ENCODE measurements at regions not wholly inside any gene's neighbourhood (a gene's known extent, or its start where the extent isn't known, plus 50 kb on each side); places are given as distances from the start of the nearest gene placed in this dataset.

GRCh38 chr17:79464318-79465010, 146.4 kb downstream of the RBFOX3 start:
- Mint-ChIP-seq H3K4me3 (no peak overlapping the region), H3K27ac (no peak overlapping the region), H3K9me3 (no peaks in the 10 kb centered on the region), H3K36me3 (no peaks in the 10 kb centered on the region), H3K4me1 (no peaks in the 10 kb centered on the region), H3K27me3 (peaks cover 3% of the 10 kb centered on the region)
- no peak for DNase-seq

GRCh38 chr17:79463421-79464317, 147.2 kb downstream of the RBFOX3 start:
- H3K36me3 Mint-ChIP-seq = no peaks in the 10 kb centered on the region
- DNase-seq = no peak
- no peak overlapping the region for H3K4me3 Mint-ChIP-seq
- peaks cover 3% of the 10 kb centered on the region for H3K27me3 Mint-ChIP-seq
- no peak overlapping the region for H3K27ac Mint-ChIP-seq
- no peaks in the 10 kb centered on the region for H3K4me1 Mint-ChIP-seq
- H3K9me3 Mint-ChIP-seq = no peaks in the 10 kb centered on the region

GRCh38 chr17:79461041-79461440, 149.8 kb downstream of the RBFOX3 start:
- no peaks in the 10 kb centered on the region for H3K4me1 Mint-ChIP-seq
- no peaks in the 10 kb centered on the region for H3K9me3 Mint-ChIP-seq
- no peak overlapping the region for H3K27ac Mint-ChIP-seq
- H3K4me3 Mint-ChIP-seq = no peak overlapping the region
- DNase-seq = no peak
- no peaks in the 10 kb centered on the region for H3K36me3 Mint-ChIP-seq
- H3K27me3 Mint-ChIP-seq = peaks cover 3% of the 10 kb centered on the region

DNA sequence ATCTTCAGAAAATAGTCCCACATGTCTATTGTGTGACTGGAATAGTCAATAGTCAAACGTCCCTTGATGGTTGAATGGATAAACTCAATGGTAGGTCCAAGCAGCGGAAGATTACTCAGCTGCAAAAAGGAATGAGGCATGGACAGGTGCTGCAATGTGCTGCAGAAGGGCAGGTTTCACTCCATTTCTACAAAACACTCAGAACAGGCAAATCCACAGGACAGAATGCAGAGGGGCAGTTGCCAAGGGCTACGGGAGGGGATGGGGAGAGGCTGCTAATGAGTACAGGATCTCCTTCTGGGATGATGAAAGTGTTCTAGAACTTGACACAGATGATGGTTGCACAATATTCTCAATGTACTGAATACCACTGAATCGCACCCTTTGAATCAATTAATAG, 151.0 kb downstream of the RBFOX3 start:
- no peak overlapping the region for H3K27ac Mint-ChIP-seq
- H3K9me3 Mint-ChIP-seq = no peaks in the 10 kb centered on the region
- H3K4me1 Mint-ChIP-seq = no peaks in the 10 kb centered on the region
- H3K36me3 Mint-ChIP-seq = no peaks in the 10 kb centered on the region
- no peaks in the 10 kb centered on the region for H3K27me3 Mint-ChIP-seq
- no peak for DNase-seq
- no peak overlapping the region for H3K4me3 Mint-ChIP-seq

DNA sequence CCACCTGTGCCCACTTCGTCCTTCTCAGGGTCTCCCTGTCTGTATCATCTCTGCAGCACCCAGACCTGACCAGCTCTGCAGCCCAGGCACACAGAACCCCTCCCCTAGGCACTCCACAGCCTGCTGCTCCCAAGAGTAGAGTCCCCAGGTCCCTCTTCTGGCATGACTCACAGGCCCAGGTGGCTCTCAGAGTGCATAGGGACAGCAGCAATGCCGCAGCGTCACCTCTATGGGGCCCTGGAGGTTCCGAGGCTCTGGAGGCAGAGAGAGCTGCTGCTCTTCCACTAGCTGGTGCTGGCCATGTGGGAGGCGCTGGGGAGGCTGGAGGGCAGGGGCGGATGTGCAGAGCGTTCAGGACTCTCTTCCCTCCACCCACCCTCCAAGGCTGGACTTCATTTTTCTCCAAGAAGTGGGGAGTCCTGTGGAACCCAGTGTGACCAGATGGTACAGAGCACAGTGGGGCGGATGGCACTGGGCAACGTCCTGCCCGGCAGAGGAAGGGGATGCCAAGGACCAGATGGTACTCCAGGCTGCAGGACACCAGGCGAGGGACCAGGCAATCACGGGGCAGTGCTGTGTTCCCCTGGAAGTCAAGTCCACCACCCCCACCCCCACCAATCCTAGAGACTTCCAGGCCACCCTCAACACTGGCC, 151.7 kb downstream of the RBFOX3 start:
- Mint-ChIP-seq H3K4me1 (no peaks in the 10 kb centered on the region), H3K27ac (no peak overlapping the region), H3K4me3 (no peak overlapping the region), H3K27me3 (no peaks in the 10 kb centered on the region), H3K9me3 (no peaks in the 10 kb centered on the region), H3K36me3 (no peaks in the 10 kb centered on the region)
- no peak for DNase-seq

GRCh38 chr17:79458356-79458755, 152.5 kb downstream of the RBFOX3 start:
- Mint-ChIP-seq H3K4me3 (no peak overlapping the region), H3K27me3 (no peaks in the 10 kb centered on the region), H3K4me1 (no peaks in the 10 kb centered on the region), H3K27ac (no peak overlapping the region), H3K9me3 (no peaks in the 10 kb centered on the region), H3K36me3 (no peaks in the 10 kb centered on the region)
- DNase-seq = no peak

DNA sequence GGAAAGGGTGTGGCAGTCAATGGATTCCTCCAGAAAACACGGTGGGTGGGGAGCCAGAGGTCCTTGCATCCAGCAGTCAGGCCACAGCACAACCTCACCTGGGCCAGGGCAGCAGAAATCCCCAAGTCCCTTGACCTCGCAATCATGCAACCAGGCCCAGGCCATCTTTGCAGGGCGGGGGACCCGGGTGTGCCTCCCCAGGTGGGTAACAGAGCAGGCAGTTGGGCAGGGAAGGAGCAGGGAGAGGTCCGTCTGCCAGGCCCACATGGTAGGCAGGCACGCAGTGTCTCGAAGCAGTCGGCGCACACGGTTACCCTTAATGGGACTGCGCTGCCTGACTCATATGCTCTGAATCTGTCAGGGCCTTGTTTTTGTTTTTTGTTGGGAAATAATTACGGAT, 153.0 kb downstream of the RBFOX3 start:
- no peak overlapping the region for H3K4me3 Mint-ChIP-seq
- H3K27ac Mint-ChIP-seq = no peak overlapping the region
- H3K36me3 Mint-ChIP-seq = no peaks in the 10 kb centered on the region
- H3K4me1 Mint-ChIP-seq = no peaks in the 10 kb centered on the region
- DNase-seq = no peak
- no peaks in the 10 kb centered on the region for H3K9me3 Mint-ChIP-seq
- H3K27me3 Mint-ChIP-seq = no peaks in the 10 kb centered on the region

GRCh38 chr17:79457376-79457775, 153.5 kb downstream of the RBFOX3 start:
- no peak for DNase-seq
- H3K9me3 Mint-ChIP-seq = no peaks in the 10 kb centered on the region
- H3K36me3 Mint-ChIP-seq = no peaks in the 10 kb centered on the region
- no peaks in the 10 kb centered on the region for H3K4me1 Mint-ChIP-seq
- H3K4me3 Mint-ChIP-seq = no peak overlapping the region
- no peaks in the 10 kb centered on the region for H3K27me3 Mint-ChIP-seq
- H3K27ac Mint-ChIP-seq = no peak overlapping the region

DNA sequence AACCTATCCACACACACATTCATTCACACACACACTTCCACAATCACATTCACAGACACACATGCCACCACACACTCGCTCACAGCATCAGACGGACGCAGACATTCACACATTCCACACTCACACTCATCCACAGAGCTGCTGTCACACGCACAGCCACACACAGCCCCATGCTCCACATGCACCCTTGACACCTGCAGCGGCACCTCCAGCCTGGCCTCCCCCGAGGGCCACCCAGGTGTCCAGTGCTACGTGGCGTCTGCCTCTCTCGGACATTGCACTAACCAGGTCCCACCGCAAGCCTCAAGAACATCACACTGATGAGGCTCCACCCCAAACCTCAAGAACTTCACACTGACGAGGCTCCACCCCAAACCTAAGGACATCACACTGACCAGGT, 155.2 kb downstream of the RBFOX3 start:
- Mint-ChIP-seq H3K36me3 (no peaks in the 10 kb centered on the region), H3K9me3 (no peaks in the 10 kb centered on the region), H3K27ac (no peak overlapping the region), H3K4me1 (no peaks in the 10 kb centered on the region), H3K4me3 (no peak overlapping the region), H3K27me3 (no peaks in the 10 kb centered on the region)
- no peak for DNase-seq

GRCh38 chr17:79454826-79455225, 156.0 kb downstream of the RBFOX3 start:
- Mint-ChIP-seq H3K9me3 (no peaks in the 10 kb centered on the region), H3K36me3 (no peaks in the 10 kb centered on the region), H3K4me1 (no peaks in the 10 kb centered on the region), H3K27ac (no peak overlapping the region), H3K4me3 (no peak overlapping the region), H3K27me3 (no peaks in the 10 kb centered on the region)
- no peak for DNase-seq

DNA sequence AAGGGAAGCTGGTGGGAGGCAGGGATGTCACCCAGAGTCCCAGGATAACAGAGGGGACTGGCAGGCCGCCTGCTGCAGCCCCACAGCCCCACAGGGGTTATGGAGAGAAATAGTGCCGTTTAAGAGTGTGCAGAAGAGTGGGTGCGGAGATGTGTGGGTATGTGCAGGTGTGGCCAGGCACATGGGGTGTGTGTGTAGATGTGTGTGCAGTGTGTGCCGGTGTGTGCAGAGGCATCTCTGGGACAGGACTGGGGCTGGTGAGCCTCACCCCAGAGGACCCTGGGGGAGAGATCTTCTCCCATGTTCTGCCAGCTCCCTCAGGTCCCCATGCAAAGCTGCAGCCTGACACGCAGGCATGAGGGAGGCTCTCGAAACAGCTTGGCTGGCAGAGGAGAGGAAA, 157.4 kb downstream of the RBFOX3 start:
- H3K36me3 Mint-ChIP-seq = no peaks in the 10 kb centered on the region
- no peak for DNase-seq
- H3K9me3 Mint-ChIP-seq = no peaks in the 10 kb centered on the region
- no peak overlapping the region for H3K27ac Mint-ChIP-seq
- no peaks in the 10 kb centered on the region for H3K27me3 Mint-ChIP-seq
- H3K4me1 Mint-ChIP-seq = no peaks in the 10 kb centered on the region
- no peak overlapping the region for H3K4me3 Mint-ChIP-seq

- Mint-ChIP-seq H3K27ac (no peak overlapping the region), H3K36me3 (no peaks in the 10 kb centered on the region), H3K27me3 (no peaks in the 10 kb centered on the region), H3K9me3 (peaks cover 2% of the 10 kb centered on the region), H3K4me3 (no peak overlapping the region), H3K4me1 (no peaks in the 10 kb centered on the region)
- no peak for DNase-seq
These were observed 158.1 kb downstream of the RBFOX3 start for GRCh38 chr17:79452706-79453105.

- Mint-ChIP-seq H3K9me3 (peaks cover 2% of the 10 kb centered on the region), H3K27ac (no peak overlapping the region), H3K4me3 (no peak overlapping the region), H3K36me3 (no peaks in the 10 kb centered on the region), H3K4me1 (no peaks in the 10 kb centered on the region), H3K27me3 (no peaks in the 10 kb centered on the region)
- DNase-seq = no peak
These were observed 159.7 kb downstream of the RBFOX3 start for GRCh38 chr17:79451167-79451566.

GRCh38 chr17:79446399-79447009, 164.3 kb downstream of the RBFOX3 start:
- Mint-ChIP-seq H3K27ac (no peak overlapping the region), H3K4me1 (no peaks in the 10 kb centered on the region), H3K27me3 (no peaks in the 10 kb centered on the region), H3K4me3 (no peak overlapping the region), H3K9me3 (peaks cover 2% of the 10 kb centered on the region), H3K36me3 (no peaks in the 10 kb centered on the region)
- DNase-seq = no peak

GRCh38 chr17:79444198-79444597, 166.7 kb downstream of the RBFOX3 start:
- Mint-ChIP-seq H3K36me3 (no peaks in the 10 kb centered on the region), H3K27me3 (no peaks in the 10 kb centered on the region), H3K9me3 (peaks cover 2% of the 10 kb centered on the region), H3K27ac (no peak overlapping the region), H3K4me3 (no peak overlapping the region), H3K4me1 (no peaks in the 10 kb centered on the region)
- DNase-seq = no peak

All from activated naive CD8-positive, alpha-beta T cell treated with anti-CD3 and anti-CD28 coated beads for 36 hours (primary cell).